H1 (cell line): ENCODE measurements at regions not wholly inside any gene's neighbourhood (a gene's known extent, or its start where the extent isn't known, plus 50 kb on each side); places are given as distances from the start of the nearest gene placed in this dataset.

Source experiments
- CTCF ChIA-PET: fragments of 300-600 bp; sonication (Branson Sonifier 250); formaldehyde crosslinking; loops from one replicate; lab custom pipeline; 2021; ENCODE audit not compliant: partially characterized antibody; lab: Charles Lee
- POLR2A ChIA-PET: fragments of 300-600 bp; sonication (Branson Sonifier 250); formaldehyde crosslinking; loops from one replicate; lab custom pipeline; 2021; ENCODE audit warnings: inconsistent platforms; ENCODE audit not compliant: partially characterized antibody; lab: Charles Lee
- DNase-seq, 2 experiments: peaks; one replicate each; pipeline versions ENCODE4 v3.0.0 to v3.0.0-alpha.2; 2010 to 2022; ENCODE audit warnings: low spot score in 2 of 2, low read depth in 1 of 2, mixed read lengths in 1 of 2
- FAIRE-seq: peaks from 2 replicates; lab custom pipeline; 2011; peaks lifted over from hg19 to GRCh38; lab: Jason Lieb, UNC
- H2AFZ ChIP-seq: 2 replicates; pipeline ENCODE4 v1.8.1; 2012; ENCODE audit warnings: low read length, inconsistent platforms
- H2AK5ac ChIP-seq: 2 replicates; pipeline ENCODE4 v1.6.1; 2013; ENCODE audit warnings: low read depth, low read length
- H2BK120ac ChIP-seq: replicated peaks from 2 replicates; pipeline ENCODE3; 2013; ENCODE audit warnings: low read depth, low read length, inconsistent platforms
- H2BK12ac ChIP-seq: 2 replicates; pipeline ENCODE4 v1.6.1; 2013; ENCODE audit warnings: low read depth, low read length
- H2BK15ac ChIP-seq: 2 replicates; pipeline ENCODE4 v1.6.1; 2013; ENCODE audit warnings: low read length
- H2BK20ac ChIP-seq: 2 replicates; pipeline ENCODE4 v1.6.1; 2013; ENCODE audit warnings: low read length
- H2BK5ac ChIP-seq: 2 replicates; pipeline ENCODE4 v1.6.1; 2013; ENCODE audit warnings: low read depth, low read length
- H3K14ac ChIP-seq: 2 replicates; pipeline ENCODE4 v1.6.1; 2013; ENCODE audit warnings: inconsistent platforms; ENCODE audit not compliant: insufficient read length
- H3K18ac ChIP-seq: 2 replicates; pipeline ENCODE4 v1.6.1; 2013; ENCODE audit warnings: low read length; ENCODE audit errors: extremely low read depth
- H3K23ac ChIP-seq: 2 replicates; pipeline ENCODE4 v1.6.1; 2013; ENCODE audit warnings: inconsistent platforms; ENCODE audit not compliant: insufficient read length
- H3K23me2 ChIP-seq: 2 replicates; pipeline ENCODE4 v1.6.1; 2013; ENCODE audit warnings: low read depth, low read length
- H3K27ac ChIP-seq: 2 replicates; pipeline ENCODE4 v1.6.1; 2011; ENCODE audit warnings: low read depth, low read length, inconsistent platforms
- H3K27me3 ChIP-seq, 4 experiments: replicated peaks in 1 of 4; 1 replicate in 1 of 4; 2 replicates in 3 of 4; pipeline versions ENCODE4 v1.6.1 to v1.8.1; 2011 to 2013; ENCODE audit warnings: low read length in 3 of 4, mild to moderate bottlenecking in 3 of 4, inconsistent platforms in 2 of 4, mixed read lengths in 2 of 4, moderate library complexity in 1 of 4; ENCODE audit not compliant: control insufficient read depth in 3 of 4, insufficient read depth in 3 of 4; ENCODE audit errors: extremely low read depth in 1 of 4
- H3K36me3 ChIP-seq, 4 experiments: 2 replicates each; pipeline versions ENCODE4 v1.6.1 to v1.8.1; 2011 to 2013; ENCODE audit warnings: mild to moderate bottlenecking in 4 of 4, low read length in 3 of 4, moderate library complexity in 2 of 4, control low read depth in 1 of 4, inconsistent platforms in 1 of 4; ENCODE audit not compliant: insufficient read depth in 4 of 4, control insufficient read depth in 2 of 4
- H3K4ac ChIP-seq: replicated peaks from 2 replicates; pipeline ENCODE3; 2013; ENCODE audit warnings: low read length, low read depth, mixed read lengths, inconsistent platforms; ENCODE audit not compliant: insufficient read length
- H3K4me1 ChIP-seq, 4 experiments: replicated peaks in 1 of 4; 1 replicate in 1 of 4; 2 replicates in 3 of 4; pipeline versions ENCODE4 v1.6.1 to v1.8.1; 2011 to 2013; ENCODE audit warnings: low read length in 3 of 4, inconsistent platforms in 2 of 4, mixed read lengths in 1 of 4; ENCODE audit not compliant: insufficient read depth in 4 of 4, control insufficient read depth in 3 of 4
- H3K4me2 ChIP-seq, 2 experiments: 2 replicates each; pipeline versions ENCODE4 v1.6.1 to v1.8.1; 2011 to 2013; ENCODE audit warnings: low read depth in 2 of 2, low read length in 2 of 2, control low read depth in 1 of 2, inconsistent platforms in 1 of 2, mild to moderate bottlenecking in 1 of 2; ENCODE audit not compliant: insufficient read depth in 1 of 2
- H3K4me3 ChIP-seq, 4 experiments: fragments of 200-600, 300-600 bp in 1 of 4; sonication (generic), shearing (Covaris generic), sonication (Bioruptor Twin) in 1 of 4; 2 replicates each; pipeline versions ENCODE4 v1.5.1 to v1.8.1; 2011 to 2016; ENCODE audit warnings: low read length in 4 of 4, low read depth in 3 of 4, control low read depth in 2 of 4, inconsistent platforms in 2 of 4, mild to moderate bottlenecking in 2 of 4, mixed read lengths in 1 of 4, moderate library complexity in 1 of 4; ENCODE audit not compliant: insufficient read depth in 2 of 4; ENCODE audit errors: extremely low read depth in 1 of 4
- H3K56ac ChIP-seq: replicated peaks from 2 replicates; pipeline ENCODE3; 2013; ENCODE audit warnings: low read depth, mild to moderate bottlenecking, mixed read lengths, low read length, inconsistent platforms; ENCODE audit not compliant: insufficient read length
- H3K79me1 ChIP-seq: 2 replicates; pipeline ENCODE4 v1.6.1; 2013; ENCODE audit warnings: low read depth, low read length, control low read depth
- H3K79me2 ChIP-seq, 2 experiments: 2 replicates each; pipeline versions ENCODE4 v1.6.1 to v1.8.1; 2012 to 2013; ENCODE audit warnings: low read length in 2 of 2, mild to moderate bottlenecking in 2 of 2, inconsistent platforms in 1 of 2; ENCODE audit not compliant: insufficient read depth in 2 of 2, control insufficient read depth in 1 of 2
- H3K9ac ChIP-seq, 4 experiments: replicated peaks in 1 of 4; 1 replicate in 1 of 4; 2 replicates in 3 of 4; pipeline versions ENCODE4 v1.6.1 to v1.8.1; 2011 to 2013; ENCODE audit warnings: low read depth in 3 of 4, low read length in 3 of 4, control low read depth in 2 of 4, mild to moderate bottlenecking in 2 of 4, moderate library complexity in 2 of 4, inconsistent platforms in 1 of 4; ENCODE audit errors: extremely low read depth in 1 of 4
- H3K9me3 ChIP-seq, 2 experiments: 2 replicates each; pipeline versions ENCODE4 v1.6.1 to v1.8.1; 2012 to 2013; ENCODE audit warnings: mild to moderate bottlenecking in 2 of 2, moderate library complexity in 2 of 2, control low read depth in 1 of 2, inconsistent platforms in 1 of 2, low read depth in 1 of 2, low read length in 1 of 2, mixed read lengths in 1 of 2; ENCODE audit not compliant: insufficient read depth in 2 of 2
- H4K20me1 ChIP-seq, 2 experiments: replicated peaks in 1 of 2; 2 replicates each; pipeline versions ENCODE3 to v1.8.1; 2011 to 2013; ENCODE audit warnings: inconsistent platforms in 2 of 2, low read length in 2 of 2, mild to moderate bottlenecking in 1 of 2; ENCODE audit not compliant: insufficient read depth in 2 of 2, control insufficient read depth in 1 of 2
- H4K5ac ChIP-seq: 2 replicates; pipeline ENCODE4 v1.6.1; 2013; ENCODE audit warnings: low read length, low read depth, mixed read lengths, inconsistent platforms; ENCODE audit not compliant: insufficient read length
- H4K8ac ChIP-seq: 2 replicates; pipeline ENCODE4 v1.8.0; 2013; ENCODE audit warnings: mild to moderate bottlenecking, moderate library complexity, low read length, inconsistent platforms; ENCODE audit not compliant: insufficient read depth; ENCODE audit errors: extremely low read depth
- H4K91ac ChIP-seq: replicated peaks from 2 replicates; pipeline ENCODE3; 2013; ENCODE audit warnings: low read length, mixed read lengths, inconsistent platforms; ENCODE audit not compliant: insufficient read length
- ATF2 ChIP-seq: IDR thresholded peaks from 2 replicates; pipeline ENCODE4 v1.6.1; 2012; ENCODE audit warnings: low read length, inconsistent platforms
- ATF3 ChIP-seq: IDR thresholded peaks from 2 replicates; pipeline ENCODE4 v1.6.1; 2011; ENCODE audit warnings: low read depth, mild to moderate bottlenecking, low read length; ENCODE audit not compliant: insufficient read depth
- BCL11A ChIP-seq, 2 experiments: IDR thresholded peaks; one replicate each; pipeline ENCODE4 v1.6.1; 2011; ENCODE audit warnings: low read depth in 2 of 2, low read length in 2 of 2, mild to moderate bottlenecking in 2 of 2
- CTCF ChIP-seq, 3 experiments: IDR thresholded peaks; 1 replicate in 2 of 3; 2 replicates in 1 of 3; pipeline versions ENCODE4 v1.5.1 to v1.6.1; 2011; ENCODE audit warnings: low read length in 3 of 3, mild to moderate bottlenecking in 3 of 3, inconsistent platforms in 2 of 3, low read depth in 1 of 3, moderate library complexity in 1 of 3; ENCODE audit not compliant: insufficient read depth in 1 of 3; ENCODE audit errors: control extremely low read depth in 1 of 3
- EP300 ChIP-seq, 2 experiments: IDR thresholded peaks; 1 replicate in 1 of 2; 2 replicates in 1 of 2; pipeline ENCODE4 v1.6.1; 2011 to 2012; ENCODE audit warnings: low read depth in 2 of 2, low read length in 2 of 2, mild to moderate bottlenecking in 2 of 2, borderline replicate concordance in 1 of 2, inconsistent platforms in 1 of 2, moderate library complexity in 1 of 2
- MAFK ChIP-seq: IDR thresholded peaks from 2 replicates; pipeline ENCODE4 v1.6.1; 2012; ENCODE audit warnings: low read depth, mild to moderate bottlenecking, improper control_type of control experiment, low read length
- TAF1 ChIP-seq: IDR thresholded peaks from 2 replicates; pipeline ENCODE4 v1.6.1; 2011; ENCODE audit warnings: mild to moderate bottlenecking, low read depth, low read length
- USF2 ChIP-seq: IDR thresholded peaks from 2 replicates; pipeline ENCODE4 v1.6.1; 2011; ENCODE audit warnings: low read length, improper control_type of control experiment
- WGBS, 2 experiments: shearing (Covaris generic) in 1 of 2; methylation state at CpG; one replicate each; pipeline versions ENCODE4 v1.1.6 to v1.1.7; 2013 to 2015; ENCODE audit warnings: low lambda C conversion rate in 2 of 2, mixed read lengths in 2 of 2, inconsistent platforms in 1 of 2, low coverage in 1 of 2, missing lambda C conversion rate in 1 of 2; ENCODE audit not compliant: insufficient replicate concordance in 2 of 2, insufficient coverage in 1 of 2, insufficient read length in 1 of 2; ENCODE audit errors: extremely low coverage in 1 of 2, missing lambda C conversion rate in 1 of 2; 5-methylcytosine and 5-hydroxymethylcytosine counted together

GRCh38 chr4:177070533-177071058, 239.1 kb upstream of the NEIL3 start:
- Histone ChIP-seq H2BK15ac (no peak overlapping the region), H2AFZ (no peak overlapping the region), H4K91ac (no peak overlapping the region), H3K4me2 (no peak overlapping the region), H3K27ac (no peak overlapping the region), H3K79me2 (no peaks in the 10 kb centered on the region), H3K9ac (no peak overlapping the region), H3K4me1 (no peaks in the 10 kb centered on the region), H2BK12ac (no peak overlapping the region), H3K27me3 (no peaks in the 10 kb centered on the region), H3K36me3 (no peaks in the 10 kb centered on the region), H3K14ac (no peak overlapping the region), H2AK5ac (no peak overlapping the region), H3K4me3 (no peak overlapping the region), H2BK20ac (no peak overlapping the region), H3K23me2 (no peaks in the 10 kb centered on the region), H3K4ac (no peak overlapping the region), H2BK120ac (no peak overlapping the region), H4K20me1 (no peaks in the 10 kb centered on the region), H3K9me3 (no peaks in the 10 kb centered on the region), H2BK5ac (no peak overlapping the region), H3K18ac (no peak overlapping the region), H4K8ac (no peak overlapping the region), H3K79me1 (no peaks in the 10 kb centered on the region), H3K56ac (no peak overlapping the region), H3K23ac (no peak overlapping the region), H4K5ac (no peak overlapping the region)
- WGBS, 2 experiments, result 91% methylated on average over 2 of the region's 2 CpGs; no CpG with 5 or more reads in 1 of the 2 experiments
- ChIA-PET POLR2A (no interaction called here), CTCF (no interaction called here)
- no peak for DNase-seq
- no peak for FAIRE-seq
- TF ChIP-seq TAF1, result no peak
- no peak for TF ChIP-seq MAFK
- TF ChIP-seq ATF2, result no peak
- TF ChIP-seq ATF3, result no peak
- TF ChIP-seq USF2, result no peak
- TF ChIP-seq CTCF (IDR thresholded peaks at IDR 0.05; ENCODE audit: control extremely low read depth in 1 of 3, insufficient read depth in 1 of 3, low read depth in 1 of 3, low read length in 3 of 3), result no peak
- TF ChIP-seq BCL11A (IDR thresholded peaks at IDR 0.05; ENCODE audit: low read depth in 2 of 2, low read length in 2 of 2), result no peak
- TF ChIP-seq EP300 (IDR thresholded peaks at IDR 0.05; ENCODE audit: borderline replicate concordance in 1 of 2, low read depth in 2 of 2, low read length in 2 of 2), result no peak
